NCI-H1694 treated with DMSO at 0.1 percent for 48 hours (cell line): ENCODE measurements at regions not wholly inside any gene's neighbourhood (a gene's known extent, or its start where the extent isn't known, plus 50 kb on each side); places are given as distances from the start of the nearest gene placed in this dataset.

ENCODE experiments used
- DNase-seq: peaks from one replicate; lab custom pipeline; 2025; lab: John Stamatoyannopoulos, UW

GRCh38 chr1:218717575-218717974 is 372.4 kb downstream of the TGFB2 start:
- no peak for DNase-seq

GRCh38 chr1:218718206-218718605 is 373.1 kb downstream of the TGFB2 start:
- DNase-seq: no peak

- no peak for DNase-seq
Measured at GRCh38 chr1:218718977-218719376, 373.8 kb downstream of the TGFB2 start.

GRCh38 chr1:218728898-218729565 is 383.9 kb downstream of the TGFB2 start:
- no peak for DNase-seq

- DNase-seq: no peak
Measured at GRCh38 chr1:218735436-218736032, 390.4 kb downstream of the TGFB2 start.

- DNase-seq: no peak
Measured at GRCh38 chr1:218739426-218739825, 394.3 kb downstream of the TGFB2 start.

GRCh38 chr1:218741852-218742251 is 396.7 kb downstream of the TGFB2 start:
- DNase-seq: no peak

GRCh38 chr1:218742467-218743262 is 397.5 kb downstream of the TGFB2 start:
- no peak for DNase-seq

- DNase-seq: no peak
Measured at GRCh38 chr1:218743861-218744505, 398.8 kb downstream of the TGFB2 start.

GRCh38 chr1:218748071-218748470 is 402.9 kb downstream of the TGFB2 start:
- DNase-seq: no peak

- DNase-seq: no peak
Measured at GRCh38 chr1:218750216-218750970, 405.3 kb downstream of the TGFB2 start.

GRCh38 chr1:218751208-218751948 is 406.2 kb downstream of the TGFB2 start:
- no peak for DNase-seq

GRCh38 chr1:218752126-218752525 is 407.0 kb downstream of the TGFB2 start:
- no peak for DNase-seq

GRCh38 chr1:218754477-218754876 is 409.3 kb downstream of the TGFB2 start:
- DNase-seq: no peak

- DNase-seq: no peak
Measured at GRCh38 chr1:218755128-218755527, 410.0 kb downstream of the TGFB2 start.

GRCh38 chr1:218759795-218760194 is 413.9 kb upstream of the LYPLAL1 start:
- no peak for DNase-seq

- DNase-seq: no peak
Measured at GRCh38 chr1:218760601-218761570, 412.8 kb upstream of the LYPLAL1 start.

- DNase-seq: no peak
Measured at GRCh38 chr1:218763538-218763937, 410.1 kb upstream of the LYPLAL1 start.

- no peak for DNase-seq
Measured at GRCh38 chr1:218765753-218766152, 407.9 kb upstream of the LYPLAL1 start.

GRCh38 chr1:218771931-218772330 is 401.7 kb upstream of the LYPLAL1 start:
- no peak for DNase-seq
